OCI-M2 (cell line): ENCODE measurements at regions not wholly inside any gene's neighbourhood (a gene's known extent, or its start where the extent isn't known, plus 50 kb on each side); places are given as distances from the start of the nearest gene placed in this dataset.

Source experiments
- DNase-seq: peaks from one replicate; lab custom pipeline; 2025; ENCODE audit not compliant: unreplicated experiment; lab: John Stamatoyannopoulos, UW

DNA sequence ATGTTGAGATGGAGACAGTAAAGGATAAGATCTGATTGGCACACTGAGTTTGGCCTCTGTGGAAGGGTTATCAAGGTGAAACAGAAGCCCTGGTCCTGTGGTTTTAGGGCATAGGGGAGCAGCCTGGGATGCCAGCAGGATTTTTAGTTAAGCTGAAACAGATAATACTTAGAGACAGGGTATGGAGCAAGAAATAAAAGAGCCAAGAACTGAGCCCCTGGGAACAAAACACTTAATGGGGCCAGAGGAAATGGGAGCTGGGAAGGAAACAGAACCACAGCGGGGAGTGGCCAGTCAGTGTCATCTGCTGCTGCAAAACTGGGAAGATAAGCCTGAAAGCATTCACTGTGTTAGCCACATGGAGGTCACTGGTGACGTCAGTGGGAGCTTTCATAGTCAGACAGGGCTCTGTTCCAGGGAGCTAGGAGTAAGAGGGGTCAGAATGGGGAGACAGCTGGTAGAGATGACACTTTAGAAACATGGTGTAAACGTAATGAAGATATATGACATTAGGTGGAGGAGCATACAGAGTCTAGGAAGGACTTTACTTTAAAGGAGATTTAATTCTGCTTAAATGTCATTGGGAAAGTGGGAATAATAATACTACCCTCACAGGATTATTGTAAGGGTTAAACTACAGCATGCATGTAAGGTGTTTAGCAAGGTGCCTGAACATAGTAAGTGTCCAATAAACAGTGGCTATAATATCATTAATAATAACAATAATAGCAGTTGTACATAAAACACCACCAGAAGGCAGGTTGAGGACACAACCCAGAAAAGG, 172.7 kb upstream of the CTNNB1 start:
- peak; percentile 26 for DNase-seq

DNA sequence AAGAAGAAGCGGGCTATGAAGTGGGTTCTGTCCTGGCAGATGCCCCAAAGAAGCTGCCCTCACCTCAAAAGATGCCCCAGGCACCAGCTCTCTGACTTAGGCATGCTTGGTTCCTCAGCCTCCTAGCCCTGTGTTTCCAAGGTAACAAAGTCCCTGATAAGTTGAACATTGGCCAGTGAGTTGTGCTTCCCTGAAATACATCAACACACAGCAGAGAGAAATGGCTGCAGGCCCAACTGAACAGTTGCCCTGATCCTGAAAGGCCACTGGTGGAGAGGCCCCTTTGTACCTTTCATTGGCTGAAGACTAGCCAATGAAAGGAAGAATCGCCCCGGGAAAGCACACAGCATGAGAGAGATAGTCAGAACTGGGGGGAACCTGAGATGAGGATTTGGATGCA, 169.9 kb upstream of the CTNNB1 start:
- no peak for DNase-seq

DNA sequence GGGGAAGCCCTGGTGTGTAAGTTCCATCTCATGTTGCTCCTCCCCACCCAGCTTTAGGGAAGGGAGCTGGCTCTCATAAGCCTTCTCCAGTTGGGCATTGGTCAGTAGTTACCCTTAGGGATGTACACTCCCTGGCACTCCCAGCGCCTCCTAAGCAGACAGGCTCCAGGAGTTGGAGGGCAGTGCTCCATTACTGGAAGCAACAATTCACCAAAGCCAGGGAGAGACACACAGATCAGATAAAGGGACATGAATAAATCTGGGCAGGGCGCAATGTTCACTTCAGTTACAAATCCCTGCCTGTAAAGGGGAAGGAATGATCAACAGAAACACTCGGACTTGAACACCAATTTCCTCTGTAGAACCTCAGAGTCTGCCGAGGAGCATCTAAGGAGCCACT, 169.1 kb upstream of the CTNNB1 start:
- DNase-seq: no peak

DNA sequence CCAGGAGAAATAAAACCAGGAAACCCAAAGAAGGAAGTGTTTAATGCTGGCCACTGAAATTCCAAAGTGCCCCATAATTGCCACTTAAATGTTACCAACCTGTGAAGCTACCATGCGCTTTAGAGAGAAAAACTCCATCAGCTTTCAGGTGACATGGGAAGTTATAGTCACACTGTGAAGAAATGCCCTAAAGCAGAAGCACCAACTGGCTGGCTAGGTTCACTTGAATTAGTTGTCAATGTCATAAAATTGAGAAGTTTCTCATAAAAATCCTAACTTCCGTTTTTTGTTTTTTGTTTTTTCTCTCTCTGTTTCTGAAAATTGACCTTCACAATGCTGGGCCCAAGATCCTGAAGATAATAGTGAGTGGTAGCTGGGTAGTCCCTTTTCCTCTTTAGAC, 167.9 kb upstream of the CTNNB1 start:
- no peak for DNase-seq

DNA sequence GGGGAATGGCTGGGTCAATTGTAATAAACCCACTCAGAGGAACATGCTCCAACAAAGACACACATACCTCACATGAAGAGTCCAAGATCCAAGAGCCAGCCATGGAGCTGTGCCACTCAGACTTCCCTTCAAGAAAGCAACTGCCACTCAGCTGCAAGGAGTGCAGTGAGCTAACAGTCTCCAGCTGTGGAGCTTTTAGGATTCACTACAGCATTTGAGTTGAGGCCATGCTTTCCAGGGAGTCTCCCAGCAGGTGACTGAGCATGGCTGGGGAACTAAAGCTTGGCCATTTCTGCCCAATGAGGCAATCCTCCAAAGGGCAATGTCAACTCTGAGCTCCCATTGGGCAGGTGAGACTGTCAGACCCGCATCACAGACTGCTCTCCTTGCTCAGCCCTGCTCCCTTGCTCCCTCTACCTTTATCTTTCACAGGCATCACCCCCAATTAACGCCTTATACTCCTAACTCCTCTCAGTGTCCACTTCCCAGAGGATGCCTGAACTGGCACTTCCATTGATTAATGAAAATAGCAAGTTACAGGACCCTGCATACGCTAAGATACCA, 165.3 kb upstream of the CTNNB1 start:
- no peak for DNase-seq

DNA sequence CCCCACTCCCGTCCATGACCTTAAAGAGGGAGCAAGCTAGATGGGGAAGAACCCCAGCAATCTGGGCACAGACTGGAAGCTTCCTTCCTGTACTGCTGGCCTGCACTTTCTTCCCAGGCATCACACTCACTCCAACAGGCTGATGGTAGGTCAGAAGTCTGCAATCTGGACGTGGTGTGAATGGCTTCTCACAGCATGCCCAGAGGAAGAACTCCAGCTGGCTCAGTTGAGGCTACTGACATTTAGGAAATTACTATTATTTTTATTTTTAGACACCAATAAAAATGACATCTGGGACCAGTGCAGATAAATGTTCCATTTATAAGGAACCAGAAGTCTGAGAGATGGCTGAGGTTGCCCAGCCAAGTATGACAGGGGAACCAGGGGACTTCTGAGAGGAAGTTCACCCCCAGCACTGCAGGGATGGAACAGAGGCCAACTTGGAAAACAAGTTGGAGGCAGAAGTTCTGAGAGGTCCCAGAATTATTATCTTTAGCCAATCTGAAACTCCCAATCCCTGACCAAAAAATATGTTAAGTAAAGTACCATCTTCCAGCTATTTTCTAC, 163.8 kb upstream of the CTNNB1 start:
- no peak for DNase-seq

DNA sequence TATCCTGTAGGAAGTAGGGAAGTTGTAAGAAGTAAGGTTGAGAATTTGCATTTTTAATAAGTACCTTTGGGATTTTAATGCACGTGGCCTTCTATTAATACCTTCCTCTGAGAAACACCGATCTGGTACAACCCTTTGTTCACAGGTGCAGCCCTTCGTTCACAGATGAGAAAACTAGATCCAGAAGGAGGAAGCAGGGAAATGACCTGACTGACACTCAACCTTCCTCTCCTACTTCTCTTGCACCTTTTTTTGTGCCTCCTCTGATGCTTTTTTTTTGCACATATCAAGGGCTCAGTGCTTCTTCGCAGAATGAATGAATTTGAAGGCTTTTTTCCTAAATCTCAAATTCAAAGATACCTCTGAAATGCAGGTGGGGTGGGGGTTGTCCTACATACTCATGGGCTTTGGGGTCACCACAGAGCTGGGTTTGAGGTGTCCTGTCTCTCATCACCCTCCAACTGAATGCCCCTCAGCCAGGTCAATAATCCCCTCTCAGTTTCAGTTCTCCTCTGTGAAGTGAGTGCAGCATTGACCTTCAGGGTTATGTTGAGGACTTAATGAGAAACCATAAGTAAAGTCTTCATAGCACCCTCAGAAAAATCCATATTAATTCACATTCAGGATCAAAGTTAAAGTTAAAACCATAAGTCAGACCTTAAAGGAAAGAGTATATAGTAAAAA, 161.5 kb upstream of the CTNNB1 start:
- DNase-seq: no peak

DNA sequence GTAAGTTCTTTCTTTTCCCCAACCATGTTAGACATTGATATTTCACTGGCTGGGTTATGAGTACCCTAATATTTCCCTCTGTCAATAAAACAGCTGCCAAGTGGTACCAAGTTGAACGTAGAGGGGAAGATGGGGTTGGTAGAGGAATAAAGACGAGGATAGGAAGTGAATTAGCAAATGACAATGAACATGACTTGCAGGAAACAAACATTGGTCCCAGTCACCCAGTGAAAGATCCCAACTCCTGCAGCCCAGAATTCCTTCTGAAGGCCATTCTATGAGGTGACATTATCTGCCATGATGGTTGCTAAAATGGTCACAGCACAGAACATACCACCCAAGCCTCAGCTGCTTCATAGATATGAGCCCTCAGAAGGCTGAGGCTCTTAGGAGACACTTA, 159.0 kb upstream of the CTNNB1 start:
- no peak for DNase-seq

DNA sequence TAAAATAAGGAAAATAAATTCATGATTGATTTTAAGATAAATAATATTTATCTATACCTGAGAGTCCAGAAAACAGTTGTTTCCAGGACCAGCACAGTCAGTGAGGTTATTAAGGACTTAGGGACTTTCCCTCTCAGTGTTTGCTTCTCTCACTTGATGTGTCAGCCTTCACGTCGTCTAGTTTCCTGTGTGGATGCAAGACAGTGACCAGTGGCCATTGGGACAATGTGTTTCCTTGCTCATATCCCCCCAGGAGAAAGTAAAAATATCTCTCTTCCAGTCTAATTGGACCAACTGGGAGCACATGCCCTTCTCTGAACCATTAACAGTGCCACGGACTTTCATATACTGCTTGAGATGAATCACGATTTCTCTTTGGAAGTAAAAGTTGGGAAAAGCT, 157.8 kb upstream of the CTNNB1 start:
- DNase-seq: no peak

DNA sequence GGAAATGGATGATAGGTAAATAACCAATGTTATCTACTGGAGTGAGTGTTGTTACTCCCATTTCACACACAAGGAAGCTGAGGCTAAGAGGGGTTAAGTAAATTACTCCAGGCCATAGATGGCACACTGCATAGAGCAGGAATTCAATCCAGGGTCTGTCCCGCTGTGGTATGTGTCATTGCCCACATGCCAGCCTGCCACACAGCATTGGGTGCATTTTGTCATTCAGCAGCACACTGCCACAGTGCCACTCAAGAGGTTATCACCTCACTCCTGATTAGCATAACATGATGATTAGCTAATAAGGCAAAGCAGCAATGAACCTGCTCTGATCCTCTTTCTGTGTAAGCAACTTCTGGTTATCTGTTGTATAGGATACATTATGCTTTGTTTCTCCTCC, 157.4 kb upstream of the CTNNB1 start:
- no peak for DNase-seq

DNA sequence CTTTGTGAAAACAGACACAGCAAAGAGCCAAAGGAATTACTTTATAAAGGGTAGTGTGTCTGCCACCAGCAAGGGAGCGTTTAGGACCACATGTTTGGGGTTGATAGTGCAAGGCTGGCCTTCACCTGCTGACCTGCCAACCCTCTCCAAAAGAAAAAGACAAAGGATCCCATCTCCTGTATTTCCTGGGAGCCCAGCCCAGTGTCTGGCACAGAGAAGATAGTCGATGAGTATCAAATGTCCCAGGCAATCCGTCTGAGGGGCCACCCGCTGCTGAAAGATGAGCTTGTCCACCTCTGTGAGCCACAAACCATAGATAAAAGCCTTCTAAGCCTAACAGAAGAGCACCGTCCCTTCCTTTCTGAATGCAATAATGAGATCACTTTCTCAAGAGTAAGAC, 154.8 kb upstream of the CTNNB1 start:
- no peak for DNase-seq

DNA sequence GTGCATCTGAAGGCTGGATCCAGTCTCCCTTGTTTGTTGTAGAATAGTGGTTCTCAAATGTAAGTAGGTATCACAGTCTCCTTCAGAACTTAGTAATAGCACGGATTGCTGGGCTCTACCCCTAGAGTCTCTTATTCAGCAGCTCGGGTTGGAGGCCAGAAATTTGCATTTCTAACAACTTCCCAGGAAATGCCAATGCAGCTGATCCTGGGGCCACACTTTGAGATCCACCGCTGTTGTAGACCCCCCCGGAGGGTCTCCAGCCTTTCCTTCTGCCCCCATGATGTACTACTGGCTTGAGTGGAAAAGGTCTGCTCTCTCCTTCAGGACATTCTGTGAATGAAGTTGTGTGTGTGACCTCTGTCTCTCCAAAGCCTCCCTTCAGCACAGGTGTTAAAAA, 153.8 kb upstream of the CTNNB1 start:
- DNase-seq: no peak

DNA sequence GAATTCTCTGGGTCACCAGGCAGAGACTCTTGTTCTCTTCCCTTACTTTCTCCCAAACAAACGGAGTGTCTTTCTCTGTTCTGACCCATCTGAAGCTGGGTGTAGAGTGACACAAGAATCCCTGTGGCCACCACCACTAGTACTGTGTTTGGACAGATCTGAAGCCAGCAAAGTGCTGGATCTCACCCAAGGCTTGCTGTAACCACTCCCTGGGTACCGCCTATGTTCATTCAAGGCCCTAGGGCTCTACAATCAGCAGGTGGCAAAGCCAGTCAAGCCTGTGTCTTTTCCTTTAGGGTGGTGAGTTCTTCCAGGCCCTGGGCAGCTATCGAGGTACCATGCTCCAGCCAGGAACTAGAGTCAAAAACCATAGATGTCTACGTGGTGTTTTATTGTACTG, 149.2 kb upstream of the CTNNB1 start:
- no peak for DNase-seq

DNA sequence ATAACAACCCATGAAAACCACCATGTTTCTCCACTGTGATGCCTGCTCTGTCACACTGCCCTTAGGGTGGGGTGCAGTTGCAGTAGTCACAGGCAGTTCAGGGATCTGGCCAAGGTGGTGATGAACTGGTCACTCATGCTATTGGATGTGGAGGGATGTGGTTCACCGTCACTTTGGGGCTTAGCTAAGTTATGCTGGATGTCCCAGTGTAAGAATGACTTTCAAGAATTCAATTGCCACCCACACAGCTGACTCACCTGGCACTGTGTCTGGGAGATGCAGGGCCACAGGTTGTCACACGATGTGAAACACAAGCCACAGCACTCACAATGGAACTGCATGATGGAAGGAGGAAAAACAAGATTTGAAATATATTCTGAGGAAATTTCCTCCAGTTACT, 146.1 kb upstream of the CTNNB1 start:
- DNase-seq: no peak

DNA sequence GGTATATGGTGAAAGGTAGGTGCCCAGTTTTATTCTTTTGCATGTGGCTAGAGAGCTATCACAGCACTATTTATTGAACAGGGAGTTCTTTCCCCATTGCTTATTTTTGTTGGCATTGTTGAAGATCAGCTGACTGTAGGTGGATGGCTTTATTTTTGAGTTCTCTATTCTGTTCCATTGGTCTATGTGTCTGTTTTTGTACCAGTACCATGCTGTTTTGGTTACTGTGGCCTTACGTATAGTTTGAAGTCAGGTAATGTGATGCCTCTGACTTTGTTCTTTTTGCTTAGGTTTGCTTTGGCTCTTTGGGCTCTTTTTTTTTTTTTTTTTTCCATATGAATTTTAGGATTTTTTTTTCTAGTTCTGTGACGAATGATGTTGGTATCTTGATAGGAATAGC, 139.2 kb upstream of the CTNNB1 start:
- DNase-seq: no peak

DNA sequence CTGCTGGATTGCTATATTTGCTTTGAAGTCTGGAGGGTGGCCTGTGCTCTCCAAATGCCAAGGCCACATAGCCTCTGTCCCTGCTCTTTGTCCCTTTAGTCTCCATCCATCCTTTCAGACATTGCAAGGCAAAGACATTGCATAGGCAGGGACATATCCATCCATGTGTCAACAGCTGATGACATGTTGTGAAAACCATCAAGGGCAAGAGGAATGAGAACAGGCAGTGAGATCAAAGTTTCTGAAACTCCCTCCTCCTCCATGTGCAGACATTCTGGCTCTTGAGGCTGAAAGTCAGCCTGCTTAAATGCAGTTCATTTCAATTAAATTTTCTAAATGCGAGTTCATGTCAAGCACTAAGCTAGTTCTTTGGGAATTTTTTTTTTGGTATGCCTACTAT, 135.2 kb upstream of the CTNNB1 start:
- no peak for DNase-seq

DNA sequence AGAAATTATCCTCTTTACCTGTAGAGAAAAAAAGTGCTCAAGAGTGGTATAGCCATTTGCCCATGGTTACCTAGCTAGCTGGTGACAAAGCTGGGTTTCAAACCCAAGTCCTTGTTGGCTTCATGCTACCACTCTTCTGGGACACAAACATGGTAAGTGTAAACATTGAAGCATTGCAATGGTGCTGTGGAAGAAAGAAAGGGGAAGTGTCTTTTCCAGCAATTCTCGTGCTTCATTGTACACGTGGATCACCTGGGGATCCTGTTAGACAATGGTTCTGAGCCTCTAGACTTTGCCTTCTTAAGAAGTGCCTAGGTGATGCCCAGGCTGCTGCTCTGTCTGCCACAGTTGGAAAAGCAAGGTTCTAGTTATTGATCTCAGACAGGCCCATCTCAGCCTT, 134.8 kb upstream of the CTNNB1 start:
- DNase-seq: no peak

DNA sequence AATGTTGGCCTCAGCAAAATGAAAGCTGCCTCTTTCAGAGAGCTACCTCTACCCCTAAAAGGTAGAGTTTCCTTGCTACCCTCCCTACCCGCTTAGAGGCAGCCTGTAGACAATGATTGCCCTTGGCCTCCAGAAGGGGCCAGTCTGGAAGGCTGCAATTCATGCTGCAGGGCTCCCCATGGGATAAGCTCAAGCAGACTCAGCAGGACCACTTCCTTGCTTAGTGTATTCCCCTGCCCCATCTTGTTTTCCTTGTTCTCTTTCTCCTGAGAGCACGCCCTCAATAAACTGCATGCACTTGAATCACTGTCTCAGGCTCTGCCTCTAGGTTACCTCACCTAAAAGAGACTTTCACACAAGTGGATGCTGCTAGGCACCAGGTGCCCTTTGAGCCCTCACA, 134.0 kb upstream of the CTNNB1 start:
- DNase-seq: no peak

DNA sequence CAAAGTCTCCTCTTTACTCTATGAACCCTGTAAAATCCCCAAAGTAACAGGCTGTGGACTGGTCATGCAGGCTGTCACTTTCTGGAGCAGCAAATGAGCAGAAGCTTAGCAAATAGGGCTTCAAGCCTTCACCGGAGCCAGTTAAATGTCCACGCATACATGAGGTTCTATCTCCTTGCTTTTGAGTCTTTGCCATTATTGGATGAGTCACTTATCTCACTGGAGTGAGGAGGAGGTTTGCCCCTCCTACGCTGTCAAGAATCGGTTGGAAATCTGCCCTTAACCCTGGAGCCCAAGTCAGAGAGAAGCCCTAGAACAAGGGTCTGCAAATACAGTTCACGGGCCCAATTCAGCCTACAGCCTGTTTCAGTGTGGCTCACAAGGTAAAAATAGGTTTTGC, 126.1 kb upstream of the CTNNB1 start:
- no peak for DNase-seq

DNA sequence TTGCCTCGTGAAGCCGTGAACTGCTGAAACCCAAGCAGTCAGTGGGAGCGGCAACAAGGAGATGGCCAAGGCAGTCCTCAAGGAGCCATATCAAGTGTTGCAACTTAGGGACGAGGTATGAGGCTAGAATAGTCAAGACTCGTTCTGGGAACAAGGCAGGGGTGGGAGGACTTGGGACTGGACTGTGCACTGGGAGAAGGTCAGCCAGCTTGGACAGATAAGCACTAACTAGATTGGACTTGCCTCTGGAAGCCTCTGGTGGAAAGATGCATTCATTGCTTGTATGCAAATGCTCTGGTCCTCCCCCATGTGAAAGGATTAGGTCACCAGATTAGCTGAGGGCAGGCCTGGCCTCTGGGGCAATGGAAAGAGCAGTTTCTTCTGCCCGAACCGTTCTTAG, 123.3 kb upstream of the CTNNB1 start:
- DNase-seq: no peak

DNA sequence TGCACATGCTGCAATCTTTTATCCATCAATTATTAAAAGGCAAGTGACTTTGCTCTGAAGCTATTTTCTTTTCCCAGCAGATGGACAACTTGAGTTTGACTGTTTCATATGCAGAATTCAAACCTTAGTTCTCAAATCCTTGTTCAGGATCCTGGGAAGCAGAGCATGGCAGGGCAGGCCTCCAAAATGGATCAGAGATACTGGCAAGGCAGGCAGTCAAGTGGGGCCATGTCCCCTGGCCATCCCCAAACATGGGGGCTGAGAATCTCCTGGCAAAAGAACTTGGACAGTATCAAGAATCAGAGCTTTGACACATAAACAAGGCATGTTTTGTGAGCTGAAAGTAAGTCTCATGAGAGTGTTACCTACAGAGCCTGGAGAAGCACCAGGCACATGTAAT, 122.9 kb upstream of the CTNNB1 start:
- no peak for DNase-seq

DNA sequence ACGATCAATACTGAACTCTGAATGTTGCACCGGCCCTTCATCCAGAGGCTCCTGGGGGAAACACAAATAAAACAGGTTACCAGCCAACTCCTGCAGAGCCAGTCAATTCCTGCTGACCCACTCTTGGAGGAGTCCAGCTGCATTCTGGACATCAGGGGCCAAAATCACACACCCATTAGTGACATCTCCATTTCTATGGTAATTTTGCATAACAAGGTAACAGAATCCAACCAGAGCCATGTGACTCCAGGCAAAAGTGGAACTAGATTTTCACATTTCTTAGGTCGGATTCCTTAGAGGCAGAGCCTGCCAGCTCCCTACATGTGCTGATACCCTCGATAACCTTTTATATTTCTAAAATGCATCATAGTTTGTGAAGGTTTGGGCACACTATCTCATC, 119.2 kb upstream of the CTNNB1 start:
- no peak for DNase-seq
